Activated CD4-positive, alpha-beta T cell treated with anti-CD3 and anti-CD28 coated beads, Interleukin-2, amount 50 U/mL, for 48 hours (primary cell): ENCODE measurements at regions not wholly inside any gene's neighbourhood (a gene's known extent, or its start where the extent isn't known, plus 50 kb on each side); places are given as distances from the start of the nearest gene placed in this dataset.
"Not testable (repeated sequence)": the region's sequence is repeated elsewhere in the genome, so short reads cannot be mapped to it uniquely, and the experiment has no call there.

ENCODE experiments used
- DNase-seq, 2 experiments: peaks; one replicate each; pipeline ENCODE4 v3.0.0-alpha.2; 2020

DNA sequence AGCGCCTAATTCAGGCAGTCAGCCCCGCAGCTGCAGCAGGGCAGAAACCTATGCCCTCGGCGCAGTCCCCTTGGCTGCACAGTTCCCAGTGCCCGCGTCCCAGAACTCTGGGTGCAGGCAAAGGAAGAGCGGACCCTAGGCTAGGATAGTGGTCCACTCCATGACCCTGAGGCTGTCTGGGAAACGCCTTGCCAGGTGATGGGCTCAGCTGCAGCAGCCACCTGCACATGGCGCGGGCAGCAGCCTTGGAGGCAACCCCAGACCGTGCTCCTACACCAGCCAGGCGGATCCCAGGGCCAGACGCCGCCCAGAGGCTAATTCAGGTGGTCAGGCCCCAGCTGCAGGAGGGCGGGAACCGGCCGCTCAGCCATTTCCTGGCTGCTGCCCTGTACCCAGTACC lies 83.0 kb downstream of the POTEC start:
- DNase-seq = not testable (repeated sequence)

DNA sequence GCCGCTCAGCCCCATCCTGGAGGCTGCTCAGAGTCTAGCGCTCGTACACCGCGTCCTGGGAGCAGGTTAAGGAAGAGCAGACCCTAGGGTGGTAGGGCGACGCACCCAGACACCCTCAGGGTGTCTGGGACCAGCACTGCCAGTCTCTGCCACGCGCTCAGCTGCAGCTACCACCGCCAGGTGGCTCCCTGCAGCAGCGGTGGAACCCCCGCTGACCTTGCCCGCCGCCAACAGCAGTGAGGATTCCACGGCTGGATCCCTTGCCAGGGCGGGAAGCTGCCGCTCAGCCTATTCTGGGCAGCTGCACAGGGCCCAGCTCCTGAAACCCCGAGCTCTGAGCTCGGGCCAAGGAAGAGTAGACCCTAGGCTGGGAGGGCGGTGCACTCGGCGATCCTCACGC lies 83.6 kb downstream of the POTEC start:
- not testable (repeated sequence) for DNase-seq

DNA sequence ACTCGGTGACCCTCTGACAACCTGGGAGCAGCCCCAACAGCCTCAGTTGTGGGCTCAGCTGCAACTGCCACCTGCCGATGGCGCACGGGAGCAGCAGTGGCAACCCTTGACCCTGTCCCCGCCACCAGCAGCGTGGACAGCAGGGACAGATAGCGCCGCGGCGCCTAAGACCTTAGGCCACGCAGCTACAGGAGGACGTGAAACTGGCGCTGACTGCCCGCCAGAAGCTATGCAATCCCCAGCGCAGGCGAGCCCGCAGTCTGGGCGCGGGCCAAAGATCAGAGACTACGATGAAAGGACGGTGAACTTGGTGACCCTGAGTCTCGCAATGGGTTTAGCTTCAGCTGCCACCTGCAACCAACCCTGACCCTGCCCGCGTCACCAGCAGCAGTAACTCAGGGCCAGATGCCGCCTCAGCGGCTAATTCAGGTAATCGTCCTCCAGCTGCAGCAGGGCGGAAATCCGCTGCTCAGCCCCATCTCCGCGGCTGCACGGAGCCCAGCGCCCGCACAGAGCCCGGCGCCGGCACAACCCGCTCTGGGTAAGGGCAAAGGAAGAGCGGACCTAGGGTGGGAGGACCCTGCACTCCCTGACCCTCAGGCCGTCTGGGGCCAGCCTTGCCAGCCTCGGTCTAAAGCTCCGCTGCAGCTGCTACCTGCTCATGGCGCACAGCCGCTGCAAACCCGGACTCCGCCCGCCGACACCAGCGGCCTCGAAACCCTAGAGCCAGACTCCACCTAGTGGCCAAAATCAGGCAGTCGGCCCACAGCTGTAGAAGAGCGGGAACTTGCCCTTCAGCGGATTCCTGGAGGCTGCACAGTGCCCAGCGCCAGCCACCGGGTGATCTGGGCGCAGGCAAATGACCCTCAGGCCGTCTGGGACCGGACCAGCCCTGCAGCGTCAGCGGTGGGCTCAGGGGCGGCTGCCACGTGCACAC lies 85.1 kb downstream of the POTEC start:
- DNase-seq = peak; percentile 52 to 66

DNA sequence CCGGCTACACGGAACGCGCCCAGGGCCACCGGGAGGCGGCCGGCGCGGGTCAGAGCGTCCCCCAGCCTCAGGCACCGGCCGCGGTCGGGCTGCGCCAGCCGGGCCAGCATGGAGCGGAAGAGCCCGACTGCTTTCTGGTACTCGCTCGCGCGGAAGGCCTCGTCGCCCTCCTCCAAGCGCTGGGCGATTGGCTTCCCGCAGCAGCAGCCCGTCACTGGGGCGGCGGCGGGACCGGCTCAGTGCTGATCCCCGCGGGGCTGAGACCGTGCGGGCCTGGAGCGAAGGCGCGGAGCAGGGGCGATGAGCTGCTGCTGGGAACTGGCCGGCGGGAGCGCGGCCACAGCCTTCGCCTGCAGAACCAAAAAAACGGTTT lies 92.8 kb downstream of the POTEC start:
- peak; percentile 13 to 20 for DNase-seq

DNA sequence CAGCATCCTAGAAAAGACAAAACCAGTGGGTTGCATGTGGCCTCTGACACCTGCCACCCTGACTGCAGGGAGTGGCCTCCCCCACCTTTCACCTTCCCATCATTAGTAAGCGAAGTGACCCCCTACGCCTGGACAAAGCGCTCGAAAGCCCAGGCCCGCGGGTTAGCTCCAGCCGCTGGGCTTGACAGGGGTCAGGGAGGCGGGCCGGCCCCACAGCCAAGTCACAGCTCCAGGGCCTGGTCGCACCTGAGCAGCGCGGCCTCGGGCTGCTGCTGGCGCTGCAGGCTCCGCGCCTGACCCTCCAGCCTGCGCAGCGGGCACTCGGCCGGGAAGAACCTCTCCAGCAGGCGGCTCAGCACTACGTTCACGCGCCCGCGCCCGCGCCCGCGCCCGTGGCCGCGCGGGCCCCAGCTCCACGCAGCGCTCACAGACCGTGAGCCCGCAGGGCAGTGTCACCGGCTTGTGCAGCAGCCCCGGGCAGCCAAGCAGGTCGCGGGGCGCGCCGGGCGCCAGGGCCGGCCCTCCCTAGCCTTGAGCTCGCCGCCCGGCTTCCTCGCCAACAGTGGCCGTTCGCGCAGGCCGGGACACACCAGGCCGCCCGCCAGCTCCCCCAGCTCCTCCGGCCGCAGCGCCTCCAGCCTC lies 93.3 kb downstream of the POTEC start:
- DNase-seq = peak; percentile 20 to 25

DNA sequence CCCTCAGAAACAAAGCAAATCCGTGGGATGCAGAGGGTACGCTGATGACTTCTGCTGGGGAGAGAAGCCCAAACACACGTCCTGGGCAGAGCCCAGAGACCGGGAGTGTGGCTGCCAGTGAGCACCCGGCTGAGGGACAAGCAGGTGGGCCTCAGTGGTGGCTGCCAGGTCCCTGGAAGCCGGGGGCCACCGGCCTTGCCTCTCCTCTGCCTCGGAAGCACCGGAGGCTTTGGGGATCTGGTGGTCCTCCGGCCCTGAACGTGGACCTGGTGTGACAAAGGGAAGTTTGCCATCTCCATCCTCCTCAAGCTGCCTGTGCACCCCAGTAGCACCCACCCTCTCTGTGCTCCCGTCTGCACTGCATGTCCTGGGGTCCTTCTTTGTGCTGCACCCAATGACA lies 94.3 kb downstream of the POTEC start:
- DNase-seq = not testable (repeated sequence)

DNA sequence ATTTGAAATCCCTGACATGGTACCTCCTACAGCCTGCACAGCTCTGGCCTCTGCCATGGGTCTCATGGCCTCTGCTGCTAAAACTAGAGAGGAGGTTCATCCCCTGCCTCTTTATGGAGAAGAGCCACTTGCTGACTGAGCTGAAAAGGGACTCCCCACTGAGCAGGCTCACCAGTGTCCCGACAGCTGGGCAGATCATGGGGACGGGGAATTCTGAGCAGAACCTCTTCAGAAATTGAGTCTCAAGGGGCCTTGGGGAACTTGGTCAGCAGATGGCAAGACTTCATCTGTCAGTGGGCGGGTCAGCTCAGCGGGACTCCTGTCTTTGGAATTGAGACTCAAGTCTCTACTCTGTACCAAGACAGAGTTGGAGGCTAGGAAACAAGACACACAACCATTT lies 95.7 kb downstream of the POTEC start:
- DNase-seq = not testable (repeated sequence)

DNA sequence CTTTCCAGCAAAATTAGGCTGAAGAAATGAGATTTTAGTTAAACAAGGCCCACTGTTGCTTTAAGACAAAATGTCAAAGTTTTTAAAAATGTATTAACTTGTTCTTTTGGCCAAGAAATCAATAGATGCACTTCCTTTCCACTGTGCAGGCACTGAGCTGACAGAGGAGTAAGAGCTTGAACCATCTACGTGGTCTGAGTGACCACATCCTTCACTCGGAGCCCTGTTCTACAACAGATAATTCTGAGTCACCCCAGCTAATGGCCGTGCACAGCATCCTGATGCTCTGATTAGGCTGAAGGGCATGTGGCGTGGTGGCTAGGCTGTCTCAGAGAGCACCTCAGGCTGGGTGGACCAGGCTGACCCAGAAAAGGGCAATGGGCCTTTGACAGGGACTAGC lies 107.9 kb downstream of the POTEC start:
- DNase-seq = not testable (repeated sequence)

DNA sequence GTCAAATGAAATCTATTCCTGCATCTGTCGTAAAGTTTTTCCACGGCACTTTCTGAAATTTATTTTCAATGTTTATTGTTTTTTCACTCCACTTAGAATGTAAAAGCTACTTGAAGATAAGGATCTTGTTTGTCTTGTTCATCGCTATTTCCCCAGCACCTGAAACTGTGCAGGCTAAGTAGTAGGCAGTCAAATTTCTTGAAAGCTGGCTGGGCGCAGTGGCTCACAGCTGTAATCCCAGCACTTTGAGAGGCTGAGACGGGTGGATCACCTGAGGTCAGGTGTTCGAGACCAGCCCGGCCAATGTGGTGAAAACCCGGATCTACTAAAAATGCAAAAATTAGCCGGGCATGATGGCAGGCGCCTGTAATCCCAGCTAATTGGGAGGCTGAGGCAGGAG lies 111.0 kb downstream of the POTEC start:
- DNase-seq = not testable (repeated sequence)

DNA sequence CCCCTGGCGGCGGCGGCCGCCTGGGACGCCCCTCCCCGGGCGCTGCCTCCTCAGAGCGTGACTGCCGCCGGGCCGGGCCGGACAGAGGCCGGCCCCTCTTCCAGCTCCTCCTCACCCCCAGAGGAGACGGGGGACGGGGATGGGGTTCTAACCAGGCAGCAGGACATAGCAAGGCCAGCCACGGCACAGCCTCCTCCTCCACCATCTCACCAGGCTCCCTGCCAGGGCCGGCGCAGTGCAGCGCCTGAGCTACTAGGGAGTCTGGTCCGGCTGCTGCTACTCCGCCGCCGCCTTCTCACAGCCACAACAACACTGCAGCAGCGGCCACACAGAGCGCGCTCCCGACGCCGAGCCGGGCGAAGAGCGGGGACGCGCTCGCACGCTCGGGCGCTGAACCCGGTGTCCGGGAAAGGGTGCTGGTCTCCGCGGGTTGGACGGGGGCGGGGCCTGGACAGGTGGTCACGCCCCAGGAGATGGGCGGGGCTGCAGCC lies 112.3 kb downstream of the POTEC start:
- peak; percentile 71 to 76 for DNase-seq

DNA sequence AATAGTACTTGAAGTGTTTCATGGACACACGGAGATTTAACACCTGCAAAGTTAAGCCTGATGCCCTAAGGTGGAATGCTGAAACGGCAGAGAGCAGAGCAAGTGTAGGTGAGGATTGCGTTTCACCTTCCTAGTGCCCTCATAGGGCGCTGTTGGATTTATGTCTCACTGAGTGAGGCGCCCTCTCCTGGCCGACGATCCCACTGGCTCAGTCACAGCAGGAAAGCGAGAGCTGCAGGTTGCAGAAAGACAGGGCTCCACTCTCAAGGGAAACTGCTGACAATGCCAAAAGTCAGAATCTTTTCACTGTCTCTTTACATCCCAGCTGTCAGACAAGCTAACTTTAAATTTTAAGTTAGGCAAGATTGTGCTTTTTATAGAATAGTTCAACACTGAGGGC lies 127.6 kb downstream of the POTEC start:
- peak; percentile 42 to 60 for DNase-seq

DNA sequence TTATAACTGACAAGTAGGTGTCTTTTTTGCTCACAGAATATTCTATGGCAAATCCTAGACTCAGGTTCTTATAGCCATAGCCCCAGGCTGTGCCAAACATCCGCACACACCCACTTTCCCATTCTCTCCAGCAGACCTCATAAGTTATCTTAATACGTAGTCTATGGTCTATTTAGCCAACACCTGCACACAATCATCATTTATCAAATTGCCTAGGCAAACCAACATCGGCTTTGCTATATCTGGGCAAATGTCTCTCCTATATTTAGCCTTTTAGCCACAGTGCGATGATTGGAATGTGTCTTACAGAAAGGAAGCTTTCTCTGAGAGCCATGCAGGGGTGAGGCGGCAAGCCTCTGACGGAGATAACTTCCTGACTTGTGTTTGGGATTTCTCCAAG lies 128.0 kb downstream of the POTEC start:
- not testable (repeated sequence) for DNase-seq

DNA sequence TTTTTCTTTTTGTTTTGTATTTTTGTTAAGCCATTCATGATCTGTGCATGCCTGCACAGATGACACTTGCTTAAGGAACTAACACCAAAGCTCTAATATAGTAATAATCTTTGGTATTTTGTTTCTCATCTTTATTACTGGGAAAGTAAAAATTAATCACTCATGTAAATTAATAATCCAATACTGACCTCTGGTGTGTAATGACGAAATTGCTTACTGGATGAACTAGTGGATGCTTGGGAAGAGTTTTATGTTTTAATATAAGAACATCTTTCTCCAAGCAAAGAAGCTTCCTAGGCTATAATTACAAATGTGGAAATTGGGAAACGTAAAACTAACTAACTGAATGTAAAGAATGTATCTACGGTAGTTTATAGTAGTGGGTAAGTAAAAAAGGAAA lies 147.9 kb downstream of the POTEC start:
- not testable (repeated sequence) for DNase-seq

DNA sequence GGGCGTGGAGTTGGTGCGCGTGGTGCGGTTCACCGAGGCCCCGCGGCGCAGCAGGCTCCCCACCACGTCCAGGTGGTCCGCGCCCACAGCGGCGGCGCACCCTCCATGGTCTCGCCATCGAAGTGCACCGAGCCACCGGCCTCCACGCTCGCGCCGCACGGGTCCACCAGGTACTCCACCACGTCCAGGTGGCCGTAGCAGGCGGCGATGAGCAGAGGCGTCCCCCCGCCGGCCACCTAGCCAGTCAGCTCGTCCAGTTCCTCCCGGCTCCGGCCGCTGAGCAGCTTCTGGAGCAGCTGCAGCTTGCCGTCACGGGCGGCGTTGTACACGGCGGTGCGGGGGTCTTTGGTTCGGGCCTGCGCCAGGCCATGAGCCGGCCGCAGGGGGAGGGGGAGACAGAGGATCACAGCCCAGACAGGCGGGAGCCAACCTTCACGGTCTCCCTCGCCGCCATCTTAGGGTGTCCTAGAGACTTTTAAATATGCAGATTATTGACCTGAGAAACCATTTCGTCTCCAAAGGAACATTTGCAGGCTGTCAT lies 149.8 kb downstream of the POTEC start:
- DNase-seq = not testable (repeated sequence)

DNA sequence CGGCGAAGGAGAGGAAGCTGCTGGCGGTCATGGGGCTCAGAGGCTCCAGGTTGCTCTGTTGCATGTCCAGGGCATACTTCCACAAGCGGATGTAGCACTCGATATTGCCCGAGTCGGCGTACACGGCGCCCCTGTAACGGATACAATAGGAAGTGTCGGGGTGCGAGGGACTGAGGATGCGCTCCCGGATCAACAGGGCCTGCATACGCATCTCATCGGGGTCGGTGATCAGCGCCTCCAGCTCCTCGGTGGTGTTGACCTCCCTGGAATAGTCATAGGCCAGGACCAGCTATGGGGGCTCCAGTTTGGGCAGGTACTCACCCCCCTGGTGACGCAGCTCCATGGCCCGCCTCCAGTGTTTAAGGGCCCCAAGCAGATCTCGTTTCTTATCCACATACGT lies 150.8 kb downstream of the POTEC start:
- not testable (repeated sequence) for DNase-seq

DNA sequence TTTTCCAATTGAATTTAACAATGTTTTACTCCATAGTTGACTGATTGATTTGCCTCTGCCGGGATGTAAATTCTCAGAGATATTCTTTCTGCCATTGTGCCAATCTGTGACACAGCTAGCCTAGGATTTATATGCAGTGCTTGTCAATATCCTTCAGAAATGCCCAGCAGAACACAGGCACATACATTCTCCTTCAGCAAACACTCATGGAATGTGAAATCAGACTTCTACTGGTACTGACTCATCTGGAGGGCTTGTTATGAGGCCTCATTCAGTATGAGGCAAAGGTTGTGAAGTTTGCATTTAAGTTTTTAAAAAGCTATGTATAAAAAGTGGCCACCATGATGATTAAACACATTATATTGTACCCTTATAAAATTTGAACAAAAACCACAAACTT lies 158.4 kb downstream of the POTEC start:
- not testable (repeated sequence) for DNase-seq

DNA sequence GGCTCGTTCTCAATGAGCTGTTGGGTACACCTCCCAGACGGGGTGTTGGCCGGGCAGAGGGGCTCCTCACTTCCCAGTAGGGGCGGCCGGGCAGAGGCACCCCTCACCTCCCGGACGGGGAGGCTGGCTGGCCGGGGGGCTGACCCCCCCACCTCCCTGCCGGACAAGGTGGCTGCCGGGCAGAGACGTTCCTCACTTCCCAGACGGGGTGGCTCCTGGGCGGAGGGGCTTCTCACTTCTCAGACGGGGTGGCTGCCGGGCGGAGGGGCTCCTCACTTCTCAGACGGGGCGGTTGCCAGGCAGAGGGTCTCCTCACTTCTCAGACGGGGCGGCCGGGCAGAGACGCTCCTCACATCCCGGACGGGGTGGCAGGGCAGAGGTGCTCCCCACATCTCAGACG lies 160.7 kb downstream of the POTEC start:
- not testable (repeated sequence) for DNase-seq

DNA sequence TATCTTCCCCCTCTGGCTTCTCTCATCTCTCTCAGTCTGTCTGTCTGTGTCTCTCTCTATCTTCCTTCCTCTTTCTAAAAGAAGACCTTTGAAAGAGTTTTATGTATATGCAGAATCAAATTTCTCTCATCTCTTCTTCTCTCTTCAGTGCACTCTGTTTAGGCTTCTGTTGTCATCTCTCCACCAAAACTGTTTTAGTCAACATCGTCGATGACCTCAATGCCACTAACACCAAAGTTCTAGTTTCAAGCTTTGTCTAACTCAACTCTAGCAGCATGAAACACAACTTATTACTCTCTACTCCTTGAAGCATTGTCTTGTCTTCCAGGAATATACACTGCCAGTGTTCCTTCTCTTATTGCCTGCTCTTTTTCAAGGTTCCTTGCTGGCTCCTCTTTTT lies 163.9 kb downstream of the POTEC start:
- DNase-seq = not testable (repeated sequence)

DNA sequence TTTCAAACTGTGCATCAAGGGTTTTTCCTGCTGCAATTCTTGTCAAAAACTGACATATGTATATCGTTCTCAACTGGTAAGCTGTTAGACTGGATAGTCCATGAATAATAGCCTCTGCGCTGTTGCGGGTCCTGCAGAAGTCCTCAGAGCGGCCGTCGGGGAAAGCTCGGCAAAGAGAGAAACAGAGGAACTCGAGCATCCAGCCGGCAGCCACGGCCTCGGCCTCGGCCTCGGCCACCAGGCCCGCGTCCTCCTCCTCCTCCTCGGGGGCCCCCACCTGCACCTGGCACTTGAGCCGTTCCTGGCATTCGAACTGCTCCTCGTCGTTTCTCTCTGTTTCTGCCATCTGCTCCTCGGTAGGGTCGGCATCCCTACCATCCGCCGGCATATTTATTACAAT lies 165.0 kb downstream of the POTEC start:
- not testable (repeated sequence) for DNase-seq

DNA sequence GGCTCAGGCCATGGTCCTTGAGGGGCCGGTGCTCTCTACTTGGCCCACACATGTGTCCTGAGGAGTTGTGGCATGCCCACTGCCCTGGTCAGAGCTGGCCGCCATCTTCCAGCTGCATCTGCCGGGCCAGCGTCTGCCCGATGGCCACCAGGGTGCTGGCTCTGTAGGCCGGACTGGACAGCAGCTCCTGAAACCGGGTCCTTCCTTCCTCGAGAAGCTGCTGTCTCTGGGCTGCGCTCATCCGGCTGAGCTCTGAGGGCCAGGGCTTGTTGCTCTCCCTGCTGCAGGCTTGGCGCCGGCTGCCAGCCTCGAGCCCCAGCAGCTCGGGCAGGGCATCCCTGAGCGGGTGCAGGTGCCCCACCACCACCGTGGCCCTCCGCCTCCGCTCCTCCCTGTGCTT lies 182.1 kb downstream of the POTEC start:
- DNase-seq = not testable (repeated sequence)

DNA sequence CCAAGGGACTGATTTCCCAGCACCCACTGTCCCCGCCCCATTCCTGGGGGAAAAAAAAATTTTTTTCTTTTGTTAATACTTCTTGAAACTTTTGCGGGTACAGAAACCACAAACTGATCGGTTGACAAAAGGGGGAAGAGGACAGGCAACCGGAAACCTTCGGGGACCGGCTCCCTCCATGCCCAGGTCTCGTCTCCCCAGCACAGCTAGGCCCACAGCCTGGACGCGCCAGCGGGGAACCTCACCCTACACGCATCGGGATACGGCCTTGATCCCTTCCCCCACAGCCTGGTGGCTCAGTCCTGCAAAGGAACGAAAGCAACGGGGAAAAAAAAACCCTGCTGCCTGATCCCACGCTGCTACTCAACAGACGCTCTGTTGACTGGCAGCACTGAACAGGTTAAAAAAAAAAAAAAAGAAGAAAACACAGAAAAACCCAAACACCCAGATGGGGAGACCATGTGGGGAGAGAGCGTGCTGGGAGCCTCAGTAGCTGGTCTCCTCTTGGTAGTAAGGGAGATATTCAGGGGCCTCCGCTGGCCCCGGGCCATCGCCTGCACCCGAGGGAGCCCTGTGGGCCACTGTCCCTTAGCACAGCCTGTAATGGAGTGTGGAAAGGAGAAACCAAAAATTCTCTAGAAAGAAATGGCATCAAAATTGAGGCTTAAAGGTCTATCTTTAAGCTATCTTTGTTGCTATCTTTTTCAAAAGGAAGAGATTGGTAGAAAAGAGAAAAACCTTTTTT lies 185.7 kb downstream of the POTEC start:
- not testable (repeated sequence) for DNase-seq

DNA sequence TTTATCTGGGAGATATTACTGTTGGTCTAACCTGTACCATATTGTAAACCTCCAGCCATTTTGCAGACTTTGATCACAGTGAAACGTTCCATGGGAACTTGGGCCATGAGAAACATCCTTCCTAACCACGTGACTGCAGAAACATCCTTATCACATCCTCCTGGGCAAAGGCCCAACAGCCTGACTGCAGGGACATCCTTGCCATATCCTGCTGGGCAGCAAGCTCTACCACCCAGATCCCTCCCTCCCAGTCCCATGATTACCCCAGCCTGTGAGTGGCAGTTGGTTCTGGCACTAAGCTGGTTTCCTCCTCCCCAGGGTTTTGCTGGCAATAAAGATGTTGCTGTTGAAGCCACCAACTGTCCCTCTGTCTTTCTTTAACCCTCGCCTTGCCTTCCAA lies 201.2 kb downstream of the POTEC start:
- DNase-seq = not testable (repeated sequence)

DNA sequence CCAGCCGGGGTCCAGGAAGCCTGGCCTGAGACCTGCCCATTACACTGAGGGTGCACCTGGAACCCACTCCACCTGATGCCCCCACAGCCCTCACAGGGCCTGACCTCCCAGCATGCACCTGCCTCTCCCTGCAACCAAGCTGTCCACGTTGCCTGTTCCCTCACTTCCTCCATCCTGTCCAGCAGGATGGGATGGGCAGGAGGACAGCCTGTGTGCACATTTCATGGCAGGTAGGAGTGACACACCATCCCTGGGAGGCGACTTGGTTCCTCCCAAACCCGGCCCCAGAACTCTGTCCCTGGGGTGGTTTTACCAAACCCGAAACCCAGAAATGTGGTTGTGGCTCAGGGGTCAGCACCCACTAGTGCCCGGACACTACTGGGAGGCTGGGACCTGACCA lies 203.8 kb upstream of the ZNF519 start:
- DNase-seq = not testable (repeated sequence)
